ENCODE measurements at regions not wholly inside any gene's neighbourhood (a gene's known extent, or its start where the extent isn't known, plus 50 kb on each side); places are given as distances from the start of the nearest gene placed in this dataset.
"Not testable (repeated sequence)": the region's sequence is repeated elsewhere in the genome, so short reads cannot be mapped to it uniquely, and the experiment has no call there.

- no peak for DNase-seq
Observed at GRCh38 chr4:114088481-114088880, 109.0 kb upstream of the ARSJ start.

GRCh38 chr4:114091546-114091945 is 112.1 kb upstream of the ARSJ start:
- DNase-seq, result no peak

DNA sequence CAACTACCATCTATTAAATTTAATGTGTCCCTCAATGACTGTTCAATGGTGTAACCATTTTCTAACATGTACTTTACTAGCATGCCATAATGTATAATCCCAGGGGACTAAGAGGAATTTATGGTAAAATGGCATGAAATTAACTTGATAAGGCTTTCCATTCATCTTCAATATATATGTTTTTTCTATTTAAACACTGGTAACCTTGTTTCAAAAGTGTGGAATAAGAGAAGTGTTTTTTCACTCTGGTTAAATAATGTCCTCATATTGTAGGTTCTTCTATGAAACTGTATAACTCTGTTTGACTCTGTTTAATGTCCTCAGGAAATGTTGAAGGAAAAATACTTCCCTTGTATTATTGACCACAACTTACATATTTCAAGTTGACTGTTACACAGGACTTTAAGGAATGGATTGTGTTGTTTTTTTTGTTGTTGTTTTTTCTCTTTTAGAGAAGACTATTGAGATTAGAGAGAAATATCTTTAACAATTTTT is 113.8 kb upstream of the ARSJ start:
- DNase-seq, result no peak

- DNase-seq, result no peak
Observed at GRCh38 chr4:114100288-114101031, 121.0 kb upstream of the ARSJ start.

DNA sequence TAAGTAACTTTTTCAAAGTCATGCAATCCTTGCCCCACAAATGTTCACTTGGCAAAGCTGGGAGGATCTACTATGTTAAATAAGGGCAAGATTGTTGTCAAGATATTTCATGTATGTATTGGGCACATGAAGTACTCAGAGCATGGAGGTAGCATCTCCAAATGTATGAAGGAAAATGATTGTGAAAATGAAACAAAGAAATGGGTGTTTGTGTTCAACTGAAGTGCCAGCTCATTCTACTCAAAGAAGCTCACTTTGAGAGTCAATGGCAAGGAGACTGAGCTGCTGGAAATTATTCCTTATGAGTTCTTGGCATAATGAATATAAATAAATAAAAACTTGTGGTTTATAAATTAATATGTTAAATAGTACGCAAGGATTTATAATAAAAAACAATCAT is 124.5 kb upstream of the ARSJ start:
- no peak for DNase-seq

- DNase-seq, result no peak
Observed at GRCh38 chr4:114108869-114109268, 129.4 kb upstream of the ARSJ start.

GRCh38 chr4:114109776-114110175 is 130.3 kb upstream of the ARSJ start:
- DNase-seq, result no peak

DNA sequence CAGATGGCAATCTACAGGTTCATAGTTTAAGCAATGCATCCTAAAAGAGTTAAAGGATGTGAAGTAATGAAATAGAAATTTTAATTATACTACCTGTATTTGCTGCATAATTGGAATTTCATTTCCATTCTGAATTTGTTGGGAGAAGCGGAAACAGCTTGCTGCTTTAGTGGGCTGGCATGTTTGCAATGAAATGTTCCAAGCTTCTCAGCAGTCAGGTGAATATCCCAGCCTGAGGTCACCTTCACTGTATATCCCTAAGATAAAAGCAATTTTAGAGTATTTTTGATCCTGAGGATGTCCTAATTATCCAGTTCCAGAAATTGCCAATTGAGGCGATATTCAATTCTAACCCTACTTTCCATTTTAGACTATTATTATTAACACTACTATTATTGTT is 136.1 kb upstream of the ARSJ start:
- DNase-seq, result no peak

- no peak for DNase-seq
Observed at GRCh38 chr4:114116861-114117260, 137.4 kb upstream of the ARSJ start.

DNA sequence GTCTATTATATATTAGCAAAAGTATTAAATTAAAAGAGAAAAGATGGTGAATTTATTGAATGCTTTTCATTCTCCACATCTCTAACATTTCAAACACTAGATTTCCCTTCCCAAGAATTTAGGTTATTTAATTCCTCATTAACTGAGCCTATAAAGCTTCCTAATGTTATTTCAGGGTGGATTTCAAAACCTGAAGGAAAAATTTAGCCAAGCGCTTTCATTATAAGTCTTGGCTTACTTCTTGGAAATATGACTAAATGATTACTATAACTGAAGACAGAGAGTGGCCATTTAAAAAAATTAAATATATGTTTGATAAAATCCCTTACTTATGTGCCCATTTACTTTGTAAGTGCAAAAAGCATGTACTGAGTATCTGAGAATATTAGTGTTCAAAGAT is 141.8 kb upstream of the ARSJ start:
- no peak for DNase-seq

GRCh38 chr4:114132199-114132598 is 152.8 kb upstream of the ARSJ start:
- no peak for DNase-seq

GRCh38 chr4:114132830-114133229 is 153.4 kb upstream of the ARSJ start:
- peak; percentile 22 to 41 for DNase-seq

GRCh38 chr4:114136069-114136468 is 156.6 kb upstream of the ARSJ start:
- no peak for DNase-seq

DNA sequence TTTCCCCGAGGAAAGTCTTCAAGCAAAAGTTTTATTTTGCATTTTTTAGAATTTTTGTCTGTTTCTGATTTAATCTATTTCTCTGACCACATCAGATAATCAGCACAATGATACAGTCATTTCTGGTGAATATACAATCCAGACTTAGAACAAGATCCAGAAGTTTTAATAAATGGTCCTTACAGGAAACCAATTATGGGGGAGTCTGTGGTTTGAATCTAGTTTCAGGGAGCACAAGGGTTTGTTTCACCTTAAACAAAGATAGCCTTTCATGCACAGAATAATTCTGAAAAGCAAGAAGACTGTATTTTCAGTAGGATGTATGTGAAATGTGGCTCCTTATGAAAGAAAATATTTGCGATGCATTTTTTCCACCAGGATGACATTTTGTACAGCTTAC is 158.5 kb upstream of the ARSJ start:
- no peak for DNase-seq

- peak; percentile 92 for DNase-seq
Observed at GRCh38 chr4:114146947-114147618, 167.6 kb upstream of the ARSJ start.

DNA sequence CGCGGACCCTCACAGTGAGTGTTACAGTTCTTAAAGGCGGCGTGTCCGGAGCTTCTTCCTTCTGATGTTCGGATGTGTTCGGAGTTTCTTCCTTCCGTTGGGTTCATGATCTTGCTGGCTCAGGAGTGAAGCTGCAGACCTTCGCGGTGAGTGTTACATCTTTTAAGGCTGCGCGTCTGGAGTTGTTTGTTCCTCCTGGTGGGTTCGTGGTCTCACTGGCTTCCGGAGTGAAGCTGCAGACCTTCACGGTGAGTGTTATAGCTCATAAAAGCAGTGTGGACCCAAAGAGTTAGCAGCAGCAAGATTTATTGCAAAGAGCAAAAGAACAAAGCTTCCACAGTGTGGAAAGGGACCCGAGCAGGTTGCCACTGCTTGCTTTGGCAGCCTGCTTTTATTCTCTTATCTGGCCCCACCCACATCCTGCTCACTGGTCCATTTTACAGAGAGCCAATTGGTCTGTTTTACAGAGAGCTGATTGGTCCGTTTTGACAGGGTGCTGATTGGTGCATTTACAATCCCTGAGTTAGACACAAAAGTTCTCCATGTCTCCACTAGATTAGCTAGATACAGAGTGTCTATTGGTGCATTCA is 168.3 kb upstream of the ARSJ start:
- peak; percentile 30 to 73 for DNase-seq

DNA sequence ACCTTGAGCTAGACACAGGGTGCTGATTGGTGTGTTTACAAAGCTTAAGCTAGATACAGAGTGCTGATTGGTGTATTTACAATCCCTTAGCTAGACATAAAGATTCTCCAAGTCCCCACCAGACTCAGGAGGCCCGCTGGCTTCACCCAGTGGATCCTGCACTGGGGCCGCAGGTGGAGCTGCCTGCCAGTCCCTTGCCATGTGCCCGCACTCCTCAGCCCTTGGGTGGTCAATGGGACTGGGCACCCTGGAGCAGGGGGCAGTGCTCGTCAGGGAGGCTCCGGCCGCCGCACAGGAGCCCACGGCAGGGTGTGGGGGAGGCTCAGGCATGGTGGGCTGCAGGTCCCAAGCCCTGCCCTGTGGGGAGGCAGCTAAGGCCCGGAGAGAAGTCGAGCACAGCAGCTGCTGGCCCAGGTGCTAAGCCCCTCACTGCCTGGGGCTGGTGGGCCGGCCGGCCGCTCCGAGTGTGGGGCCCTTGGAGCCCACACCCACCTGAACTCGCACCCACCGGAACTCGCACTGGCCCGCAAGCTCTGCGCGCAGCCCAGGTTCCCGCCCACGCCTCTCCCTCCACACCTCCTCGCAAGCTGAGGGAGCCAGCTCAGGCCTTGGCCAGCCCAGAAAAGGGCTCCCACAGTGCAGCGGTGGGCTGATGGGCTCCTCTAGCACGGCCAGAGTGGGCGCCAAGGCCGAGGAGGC is 169.1 kb upstream of the ARSJ start:
- not testable (repeated sequence) for DNase-seq

- DNase-seq, result no peak
Observed at GRCh38 chr4:114156371-114156770, 176.9 kb upstream of the ARSJ start.

DNA sequence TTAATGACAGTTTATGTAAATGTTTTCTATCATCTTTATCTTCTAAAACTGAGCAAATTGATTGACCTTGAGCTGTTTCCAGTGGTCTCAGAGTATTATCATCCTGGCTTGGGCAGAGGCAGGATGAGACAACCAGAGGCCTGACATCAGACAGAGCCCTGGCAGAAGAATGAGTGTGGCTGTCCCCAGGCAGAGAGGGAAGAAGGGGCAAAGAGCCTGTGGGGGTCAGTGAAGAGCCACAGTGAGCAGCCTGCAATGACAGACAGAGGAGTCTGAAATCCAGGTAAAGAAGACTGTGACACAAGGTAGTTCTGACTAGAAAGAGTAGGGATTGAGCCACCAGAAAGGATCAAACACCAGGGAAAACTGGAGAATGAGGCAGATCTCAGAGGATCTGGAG is 182.4 kb upstream of the ARSJ start:
- no peak for DNase-seq

GRCh38 chr4:114163051-114163450 is 183.6 kb upstream of the ARSJ start:
- no peak for DNase-seq

GRCh38 chr4:114173968-114174367 is 194.5 kb upstream of the ARSJ start:
- no peak for DNase-seq

DNA sequence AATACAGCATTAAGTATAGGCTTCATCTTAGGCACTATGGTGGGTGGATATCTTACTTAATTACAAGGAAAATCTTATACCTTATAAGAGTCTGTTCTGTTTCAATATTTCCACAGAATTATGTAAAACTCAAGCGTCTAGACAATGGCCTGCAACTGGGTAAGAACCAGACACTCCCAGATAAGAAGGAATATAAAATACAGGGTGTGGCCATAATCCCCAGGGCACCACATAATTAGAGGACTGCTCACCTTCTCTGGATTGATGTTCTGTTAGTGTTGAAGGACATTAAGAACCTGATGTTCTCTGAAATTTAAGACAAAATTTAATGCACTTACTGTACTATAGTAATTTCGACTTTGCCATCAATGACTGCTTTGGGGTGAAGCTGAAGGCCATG is 198.2 kb upstream of the ARSJ start:
- no peak for DNase-seq

- DNase-seq, result no peak
Observed at GRCh38 chr4:114178392-114178791, 198.9 kb upstream of the ARSJ start.

DNA sequence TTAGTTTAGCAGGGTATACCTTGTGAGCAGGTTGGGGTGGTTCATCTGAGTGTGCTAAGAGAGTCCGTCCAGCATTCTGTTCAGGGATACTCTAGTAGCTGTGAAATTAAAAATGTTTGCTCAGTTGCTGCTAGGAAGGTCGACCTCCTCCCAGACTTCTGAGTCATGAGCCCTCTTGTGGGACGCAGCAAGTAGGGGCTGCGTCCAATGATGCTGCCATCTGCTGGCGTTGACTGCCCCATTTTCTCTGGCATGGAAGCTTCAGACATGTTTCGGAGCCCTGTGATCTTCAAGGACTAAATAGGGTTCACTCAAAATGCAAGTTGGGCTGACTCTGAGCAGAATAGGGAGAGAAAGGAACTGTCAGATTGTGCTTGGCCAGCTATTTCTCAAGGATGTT is 201.0 kb upstream of the ARSJ start:
- no peak for DNase-seq

All from Kasumi-1 (cell line).